RKO (cell line): ENCODE measurements at regions not wholly inside any gene's neighbourhood (a gene's known extent, or its start where the extent isn't known, plus 50 kb on each side); places are given as distances from the start of the nearest gene placed in this dataset.
A peak's percentile ranks its signal among the peaks of the same experiment; 100 is the strongest.
"Not testable (repeated sequence)": the region's sequence is repeated elsewhere in the genome, so short reads cannot be mapped to it uniquely, and the experiment has no call there.

ENCODE experiments used
- DNase-seq: peaks from one replicate; pipeline ENCODE4 v3.0.0-alpha.2; 2016; ENCODE audit warnings: low spot score

DNA sequence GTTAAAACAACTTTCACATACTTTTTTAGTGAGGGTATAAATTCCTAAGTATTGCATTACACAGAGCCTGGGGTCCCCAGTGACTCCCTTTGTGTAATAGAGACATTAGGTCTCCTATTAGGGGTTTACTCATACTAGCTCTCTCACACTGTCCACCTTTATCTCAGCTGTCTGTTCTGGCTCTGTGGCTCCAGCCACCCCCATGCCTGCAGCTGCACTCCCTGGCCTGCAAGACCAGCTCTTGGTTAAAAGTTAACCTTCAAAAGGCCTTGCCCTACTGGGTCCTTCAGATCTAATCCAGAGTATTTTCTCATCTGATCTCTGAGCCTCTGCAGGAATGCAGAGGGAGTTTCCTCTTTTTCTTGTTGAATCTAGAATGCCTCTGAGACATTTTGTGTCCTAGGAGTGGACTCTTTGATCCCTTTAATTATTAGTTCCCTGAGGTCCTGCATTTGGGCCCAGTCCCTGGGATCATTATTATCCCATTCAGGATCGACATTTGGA is 280.9 kb downstream of the PYDC2 start:
- DNase-seq, result not testable (repeated sequence)

- DNase-seq, result no peak
These were observed 282.3 kb downstream of the PYDC2 start for GRCh38 chr3:191743283-191743682.

DNA sequence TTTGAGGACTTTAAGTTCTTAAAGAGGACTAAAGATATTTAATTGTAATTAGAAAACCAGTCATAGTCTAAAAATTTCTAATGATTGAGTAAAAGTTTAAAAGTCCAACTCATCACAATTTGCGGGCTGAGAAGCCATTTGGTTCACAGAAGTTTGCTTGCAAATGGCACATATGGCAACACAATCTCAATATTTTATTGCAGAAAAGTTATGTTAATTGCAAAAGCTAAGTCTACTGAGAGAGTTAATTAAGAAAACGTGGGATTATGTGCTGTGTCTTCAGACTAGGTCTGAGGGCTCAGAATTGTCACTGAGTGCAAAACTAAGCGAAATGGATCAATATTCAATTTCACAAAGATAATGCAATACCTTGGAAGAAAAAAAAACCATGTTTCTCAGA is 289.7 kb downstream of the PYDC2 start:
- no peak for DNase-seq

DNA sequence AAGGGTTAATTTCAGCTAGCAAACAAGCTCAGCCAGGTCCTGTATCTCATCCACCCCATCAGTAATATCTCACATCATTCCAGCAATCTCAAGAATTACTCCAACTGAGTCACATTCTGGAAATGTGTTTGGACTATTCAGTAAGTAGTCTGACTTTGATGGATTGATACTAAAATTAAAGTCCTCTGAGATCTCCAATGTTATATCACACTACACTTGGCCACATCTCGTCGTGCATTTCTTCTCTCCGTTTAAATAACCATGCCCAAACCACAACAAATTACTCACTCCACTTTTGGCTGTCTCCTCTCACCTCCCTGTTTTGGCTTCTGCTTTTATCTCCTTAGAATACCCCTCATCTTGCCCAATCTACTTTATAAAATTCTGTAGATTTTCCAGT is 292.2 kb downstream of the PYDC2 start:
- DNase-seq, result no peak

- no peak for DNase-seq
These were observed 300.9 kb downstream of the PYDC2 start for GRCh38 chr3:191761906-191762305.

DNA sequence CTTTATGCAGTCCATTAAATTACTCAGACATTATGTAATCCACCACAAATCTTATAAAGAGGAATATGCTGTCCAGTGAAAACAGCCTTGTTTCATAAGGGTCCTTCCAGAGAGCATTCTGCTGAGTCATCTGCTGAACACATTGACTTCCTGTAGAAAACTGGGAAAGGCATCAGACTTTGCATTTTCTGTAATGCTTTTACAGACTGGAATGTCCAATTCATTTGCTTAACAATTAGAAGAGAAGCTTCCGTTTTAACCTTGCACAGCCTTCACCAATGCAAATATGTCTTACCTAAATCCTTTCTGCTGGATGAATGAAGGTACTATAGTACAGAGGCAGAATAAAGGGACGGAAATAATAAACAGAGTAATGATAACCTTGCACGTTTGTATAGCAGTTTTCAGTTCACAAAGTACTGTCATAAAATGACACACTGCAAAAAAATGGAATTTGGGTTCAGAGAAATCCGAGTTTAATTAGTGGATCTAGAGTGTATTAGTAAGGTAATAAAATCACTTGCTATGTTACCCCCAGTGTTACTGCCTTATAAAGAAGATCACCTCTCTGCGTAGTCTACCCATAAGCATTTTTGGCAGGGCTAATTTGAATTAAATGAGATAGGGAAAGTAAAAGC is 301.5 kb downstream of the PYDC2 start:
- DNase-seq, result peak; percentile 30

GRCh38 chr3:191768421-191768820 is 307.5 kb downstream of the PYDC2 start:
- DNase-seq, result peak; percentile 7

DNA sequence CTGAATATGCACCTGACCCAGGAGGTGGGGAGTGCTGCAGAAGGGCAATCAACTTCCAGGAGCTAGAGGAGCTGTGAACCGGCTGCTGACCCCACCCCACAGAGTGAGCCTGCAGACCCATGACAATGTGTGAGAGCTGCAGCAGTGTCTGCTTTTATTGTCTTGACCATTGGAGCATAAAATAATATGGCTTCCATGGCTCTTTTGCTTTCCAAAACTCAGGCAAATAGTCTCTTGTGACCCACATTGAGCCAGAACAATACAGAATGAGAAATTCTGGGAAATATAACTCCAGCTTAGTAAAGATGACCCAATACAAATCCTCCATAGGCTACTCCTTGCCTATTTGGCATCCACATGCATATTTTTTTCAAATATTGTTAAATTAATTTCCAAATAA is 309.6 kb downstream of the PYDC2 start:
- no peak for DNase-seq

DNA sequence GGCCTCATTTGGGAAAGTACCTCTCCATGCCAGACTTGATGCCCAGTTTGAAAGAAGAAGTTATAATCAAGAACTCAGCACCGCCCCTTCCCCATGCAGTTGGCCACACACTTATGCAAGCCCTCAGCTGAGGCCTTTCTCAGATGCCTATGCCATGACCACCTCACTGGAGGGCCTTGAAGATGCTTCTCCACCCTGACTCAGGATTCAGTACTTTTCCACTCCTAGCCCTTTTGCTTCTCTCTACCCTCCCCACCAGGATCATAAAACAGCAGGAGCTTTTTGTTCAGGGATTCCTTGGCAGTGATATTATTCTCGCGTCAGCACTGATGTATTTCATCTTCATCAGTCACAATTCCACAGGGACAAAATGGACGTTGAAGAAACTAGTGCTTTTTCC is 313.5 kb downstream of the PYDC2 start:
- peak; percentile 0 for DNase-seq

DNA sequence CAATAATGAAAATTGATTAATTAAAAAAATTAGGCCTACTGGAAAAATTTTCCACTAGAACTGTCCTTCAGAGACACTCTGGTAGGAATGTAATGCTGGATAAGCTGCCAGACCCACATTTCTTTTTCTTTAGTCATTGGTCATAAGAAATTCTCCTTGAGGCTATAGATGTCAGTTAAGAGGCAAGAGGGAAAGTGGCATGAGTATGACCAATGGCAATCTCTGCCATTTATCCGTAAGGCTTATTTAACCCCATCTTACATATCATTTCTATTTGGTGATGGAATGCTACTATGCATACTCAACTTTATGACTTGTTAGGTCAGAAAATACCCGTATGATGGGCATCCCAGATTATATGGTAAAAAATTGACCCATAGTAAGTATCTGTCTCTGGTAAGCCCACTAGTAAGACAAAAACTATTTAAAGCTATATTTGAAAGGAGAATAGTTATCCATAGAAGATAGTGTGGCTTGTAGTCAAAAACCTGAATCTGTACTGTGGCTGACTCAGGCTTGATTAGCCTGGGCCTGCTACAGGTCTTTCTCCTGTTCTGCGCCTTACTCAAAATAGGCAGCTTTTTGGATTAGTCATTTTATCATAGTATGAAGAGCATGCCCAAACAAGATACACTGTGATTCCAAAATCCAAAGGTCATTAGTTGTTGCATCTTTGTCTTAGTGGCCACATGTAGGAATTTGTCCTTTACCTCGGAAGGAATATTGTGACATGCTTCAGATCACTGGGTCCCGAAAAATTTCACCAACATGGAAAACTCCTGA is 314.7 kb downstream of the PYDC2 start:
- no peak for DNase-seq

DNA sequence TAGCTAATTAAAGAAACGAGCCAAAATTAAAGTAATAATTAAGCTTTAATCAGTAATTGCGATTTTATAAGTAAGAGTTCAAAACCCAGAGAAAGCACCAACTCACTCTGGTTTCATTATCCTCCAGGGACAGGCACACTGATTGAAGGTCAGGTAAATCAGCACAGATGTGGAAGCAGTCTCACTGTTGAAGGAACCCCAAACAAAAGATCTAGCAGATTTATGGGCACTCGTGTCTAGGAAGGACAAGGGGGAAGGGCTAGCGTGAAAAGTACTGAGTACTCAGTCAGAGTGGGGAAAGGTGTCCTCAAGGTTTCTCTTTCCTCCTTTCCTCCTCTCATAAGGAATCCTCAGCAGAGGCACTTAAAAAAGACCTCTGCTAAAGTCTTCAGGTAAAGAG is 320.1 kb downstream of the PYDC2 start:
- no peak for DNase-seq

DNA sequence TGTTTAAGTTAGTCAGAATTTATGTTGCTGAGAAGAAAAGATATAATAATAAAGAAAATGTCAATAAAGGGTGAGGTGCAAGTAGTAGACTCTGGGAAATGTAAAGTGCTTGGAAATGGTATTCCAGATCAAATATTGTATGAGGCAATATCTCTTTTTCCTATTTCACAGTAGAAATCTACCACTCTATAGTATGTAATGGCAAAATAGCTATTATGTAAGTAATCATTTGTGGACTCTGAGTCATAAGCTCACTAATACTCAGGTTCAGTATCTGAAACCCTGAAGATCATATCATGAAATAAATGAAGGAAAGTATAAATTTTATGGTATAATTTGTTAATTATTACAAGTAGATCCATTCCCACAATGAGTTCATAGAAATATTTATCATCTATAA is 322.1 kb downstream of the PYDC2 start:
- no peak for DNase-seq

GRCh38 chr3:191790934-191791333 is 330.0 kb downstream of the PYDC2 start:
- no peak for DNase-seq

- no peak for DNase-seq
These were observed 331.6 kb downstream of the PYDC2 start for GRCh38 chr3:191792580-191792979.

DNA sequence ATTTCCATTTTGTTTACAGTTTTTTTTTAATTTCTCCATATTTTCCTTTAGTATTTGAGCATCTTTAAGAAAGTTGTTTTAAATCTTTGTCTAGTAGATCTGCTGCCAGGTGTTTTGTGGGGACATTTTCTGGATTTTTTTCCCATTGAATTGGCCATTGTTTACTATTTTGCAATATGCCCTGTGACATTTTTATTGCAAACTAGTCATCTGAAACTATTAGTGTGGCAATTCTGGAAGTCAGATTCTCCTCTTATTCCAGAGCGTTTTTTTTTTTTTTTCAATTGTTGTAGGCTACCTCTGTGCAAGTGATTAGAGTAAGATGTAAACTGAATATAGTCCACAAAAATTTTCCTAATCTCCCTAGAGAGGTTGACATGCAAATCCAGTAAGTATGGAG is 334.2 kb downstream of the PYDC2 start:
- DNase-seq, result no peak

GRCh38 chr3:191797271-191797670 is 336.3 kb downstream of the PYDC2 start:
- DNase-seq, result no peak

- DNase-seq, result no peak
These were observed 341.7 kb downstream of the PYDC2 start for GRCh38 chr3:191802671-191803070.

DNA sequence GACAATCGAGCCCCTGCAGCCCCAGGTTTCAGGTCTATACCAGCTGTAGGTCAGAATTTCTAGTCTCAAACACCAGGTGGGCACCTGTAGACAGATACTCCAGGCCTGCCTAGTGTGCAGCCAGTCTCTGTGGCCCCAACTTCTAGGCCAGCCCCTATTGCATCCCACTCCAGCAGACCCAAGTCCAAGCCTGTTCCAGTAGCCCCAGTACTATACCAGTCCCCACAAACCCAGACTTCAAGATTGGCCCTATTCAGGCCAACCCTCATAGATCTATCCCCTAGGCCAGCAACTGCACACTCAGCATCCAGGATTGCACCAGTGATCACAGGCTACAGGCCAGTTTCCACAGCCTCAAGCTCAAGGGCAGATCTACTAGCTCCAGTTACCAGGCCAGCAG is 344.0 kb downstream of the PYDC2 start:
- DNase-seq, result no peak

- no peak for DNase-seq
These were observed 347.1 kb downstream of the PYDC2 start for GRCh38 chr3:191808073-191808472.

GRCh38 chr3:191809326-191809949 is 348.5 kb downstream of the PYDC2 start:
- no peak for DNase-seq

- no peak for DNase-seq
These were observed 352.3 kb downstream of the PYDC2 start for GRCh38 chr3:191813245-191813644.

DNA sequence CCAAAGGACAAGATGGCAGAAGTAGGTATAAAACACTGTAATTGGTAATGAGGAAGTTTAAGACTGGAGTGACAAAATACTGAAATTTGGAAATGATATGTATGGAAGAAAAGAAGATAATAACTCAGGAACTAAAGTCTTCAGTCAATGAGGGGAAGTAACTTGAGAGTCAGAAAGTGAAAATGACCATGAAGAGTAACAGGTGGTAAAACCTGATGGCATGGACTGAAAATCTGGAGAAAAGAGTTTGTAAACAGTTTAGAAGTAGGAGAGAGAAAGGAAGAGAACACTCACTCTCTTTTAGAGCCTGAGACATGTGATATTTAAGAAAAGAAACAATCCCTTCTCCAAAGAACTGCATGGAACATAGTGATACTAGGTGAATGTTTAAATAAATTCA is 387.9 kb downstream of the PYDC2 start:
- DNase-seq, result no peak

DNA sequence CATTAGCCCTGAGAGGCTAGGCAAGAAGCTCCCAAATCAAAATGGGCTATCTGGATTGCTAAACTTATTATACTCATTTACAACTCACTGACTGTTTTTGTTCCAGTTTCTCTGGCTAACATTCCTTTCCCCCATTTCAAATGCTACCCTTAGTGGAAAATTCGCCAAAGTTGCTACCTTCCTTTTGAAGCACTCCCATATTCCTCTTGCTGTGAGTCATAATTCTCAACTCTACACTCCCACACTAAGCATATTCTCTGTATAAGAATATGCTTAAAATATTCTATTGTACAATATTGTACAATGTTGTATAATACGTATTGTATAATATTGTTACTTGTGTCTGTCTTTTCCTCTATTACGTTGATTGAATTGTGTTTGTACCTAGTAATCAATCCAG is 398.6 kb downstream of the PYDC2 start:
- DNase-seq, result no peak
